Fibroblast of the aortic adventitia (primary cell): ENCODE measurements at regions not wholly inside any gene's neighbourhood (a gene's known extent, or its start where the extent isn't known, plus 50 kb on each side); places are given as distances from the start of the nearest gene placed in this dataset.

Experiments
- DNase-seq: peaks from one replicate; pipeline ENCODE4 v3.0.0-alpha.2; 2010; ENCODE audit warnings: low read depth
- H3K4me3 ChIP-seq: 2 replicates; pipeline ENCODE4 v1.5.1; 2011; ENCODE audit warnings: low read depth, mild to moderate bottlenecking, control low read depth, low read length, moderate library complexity
- TF ChIP-seq, protein P1 (sequence below): IDR thresholded peaks from 2 replicates; pipeline ENCODE4 v1.5.1; 2011; ENCODE audit warnings: mild to moderate bottlenecking, low read length, control low read depth, inconsistent platforms; ENCODE audit not compliant: insufficient read depth

DNA sequence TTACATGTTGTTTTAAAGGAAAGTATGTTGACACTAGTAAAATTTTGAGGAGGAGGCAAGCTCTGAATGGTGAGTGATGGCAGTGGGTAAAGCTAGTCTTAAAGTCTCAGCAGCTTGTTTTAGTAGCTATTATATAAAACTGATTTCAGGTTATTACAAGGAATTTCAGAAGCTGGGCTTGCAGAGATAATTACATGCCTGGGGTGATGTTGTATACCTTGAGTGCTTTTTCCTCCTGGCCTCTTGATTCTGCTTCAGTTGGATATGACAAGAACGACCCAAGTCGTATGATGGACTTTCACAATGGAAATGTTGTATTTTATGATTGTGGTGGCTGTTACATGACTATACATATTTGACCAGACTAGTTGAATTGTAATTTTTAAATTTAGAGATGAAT, 175.5 kb upstream of the ADGRL3 start:
- H3K4me3 ChIP-seq: no peak overlapping the region
- TF ChIP-seq, protein P1, sequence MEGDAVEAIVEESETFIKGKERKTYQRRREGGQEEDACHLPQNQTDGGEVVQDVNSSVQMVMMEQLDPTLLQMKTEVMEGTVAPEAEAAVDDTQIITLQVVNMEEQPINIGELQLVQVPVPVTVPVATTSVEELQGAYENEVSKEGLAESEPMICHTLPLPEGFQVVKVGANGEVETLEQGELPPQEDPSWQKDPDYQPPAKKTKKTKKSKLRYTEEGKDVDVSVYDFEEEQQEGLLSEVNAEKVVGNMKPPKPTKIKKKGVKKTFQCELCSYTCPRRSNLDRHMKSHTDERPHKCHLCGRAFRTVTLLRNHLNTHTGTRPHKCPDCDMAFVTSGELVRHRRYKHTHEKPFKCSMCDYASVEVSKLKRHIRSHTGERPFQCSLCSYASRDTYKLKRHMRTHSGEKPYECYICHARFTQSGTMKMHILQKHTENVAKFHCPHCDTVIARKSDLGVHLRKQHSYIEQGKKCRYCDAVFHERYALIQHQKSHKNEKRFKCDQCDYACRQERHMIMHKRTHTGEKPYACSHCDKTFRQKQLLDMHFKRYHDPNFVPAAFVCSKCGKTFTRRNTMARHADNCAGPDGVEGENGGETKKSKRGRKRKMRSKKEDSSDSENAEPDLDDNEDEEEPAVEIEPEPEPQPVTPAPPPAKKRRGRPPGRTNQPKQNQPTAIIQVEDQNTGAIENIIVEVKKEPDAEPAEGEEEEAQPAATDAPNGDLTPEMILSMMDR: no peak
- DNase-seq: no peak

DNA sequence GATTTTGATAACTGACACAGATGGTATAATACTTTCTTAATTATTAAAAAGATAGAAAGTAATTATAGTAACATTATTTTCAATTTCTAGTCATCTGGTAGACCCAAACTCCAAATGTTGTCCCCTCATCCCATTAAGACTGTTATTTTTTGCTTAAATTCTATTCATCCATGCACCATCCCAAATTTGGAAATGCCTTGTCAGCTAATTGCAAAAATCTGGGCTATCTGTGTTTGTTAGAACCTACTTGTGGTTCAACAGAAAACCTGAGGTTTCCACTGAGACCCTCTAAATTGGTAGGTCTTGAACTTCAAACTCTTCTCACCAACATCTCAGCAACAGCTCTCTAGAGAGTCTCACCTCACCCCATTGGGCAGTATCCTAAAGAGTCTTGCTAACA, 172.2 kb upstream of the ADGRL3 start:
- TF ChIP-seq, protein P1: no peak
- no peak overlapping the region for H3K4me3 ChIP-seq
- no peak for DNase-seq

DNA sequence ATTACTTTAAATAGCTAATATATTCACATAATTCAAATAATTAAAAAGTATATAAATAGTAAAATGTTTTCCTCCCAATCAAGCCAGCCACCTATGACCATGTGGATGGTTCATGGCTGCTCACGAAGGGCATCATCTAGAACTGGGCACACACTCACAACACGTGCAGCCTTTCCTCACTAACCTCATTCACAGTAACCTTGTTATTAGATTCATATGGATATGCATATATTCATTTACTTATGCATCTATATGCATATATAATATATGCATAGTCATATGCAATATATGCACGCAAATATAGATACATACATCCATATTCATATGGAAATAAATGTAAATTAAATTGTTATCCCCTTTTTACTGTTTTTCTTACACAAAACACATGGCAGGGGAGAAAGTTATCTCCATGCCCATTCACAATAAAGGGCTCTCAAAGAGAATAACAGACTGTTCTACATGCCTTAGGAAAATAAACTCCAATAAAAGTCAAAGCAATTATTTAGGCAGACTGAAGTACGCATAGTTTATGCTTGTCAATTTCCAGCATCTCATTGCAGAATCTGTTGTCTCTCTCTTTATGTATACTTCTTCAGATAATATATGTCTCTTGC, 163.9 kb upstream of the ADGRL3 start:
- TF ChIP-seq, protein P1: no peak
- no peak for DNase-seq

DNA sequence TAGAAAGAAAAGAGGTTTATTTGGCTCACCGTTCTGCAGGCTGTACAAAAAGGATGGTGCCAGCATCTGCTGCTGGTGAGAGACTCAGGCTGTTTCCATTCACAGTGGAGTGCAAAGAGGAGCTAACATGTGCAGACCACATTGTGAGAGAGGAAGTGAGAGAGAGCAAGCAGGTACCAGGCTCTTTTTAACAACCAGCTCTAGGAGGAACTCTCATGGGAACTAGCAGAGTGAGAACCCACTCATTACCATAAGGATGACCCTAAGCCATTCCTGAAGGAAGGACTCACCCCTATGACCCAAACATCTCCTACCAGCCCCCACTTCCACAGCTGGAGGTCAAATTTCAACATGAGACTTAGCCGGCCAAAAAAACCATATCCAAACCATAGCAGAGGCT, 158.6 kb upstream of the ADGRL3 start:
- TF ChIP-seq, protein P1: no peak
- no peak for DNase-seq

More for the DNA sequence above, 163.9 kb upstream of the ADGRL3 start:
- H3K4me3 ChIP-seq: no peak overlapping the region

DNA sequence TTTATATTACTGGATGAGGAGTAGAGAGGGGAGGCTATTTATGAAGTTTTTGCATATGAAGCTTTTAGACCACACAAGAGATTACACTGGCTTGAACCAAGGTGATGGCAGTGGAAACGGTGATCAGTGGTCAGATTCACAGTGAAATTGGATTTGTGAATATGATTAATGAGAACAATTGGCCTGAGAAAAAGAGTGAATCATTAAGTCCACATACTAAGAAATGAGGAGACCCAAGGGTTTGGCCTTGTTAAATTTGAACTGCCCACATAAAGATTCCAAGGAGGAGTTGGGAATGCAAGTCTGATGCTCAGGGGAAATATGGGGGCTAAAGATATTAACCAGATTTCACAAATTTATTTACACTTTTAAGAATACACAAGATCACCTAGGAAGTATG, 155.3 kb upstream of the ADGRL3 start:
- no peak overlapping the region for H3K4me3 ChIP-seq
- TF ChIP-seq, protein P1: no peak
- DNase-seq: no peak

More for the DNA sequence above, 158.6 kb upstream of the ADGRL3 start:
- H3K4me3 ChIP-seq: no peak overlapping the region

- no peak for DNase-seq
- TF ChIP-seq, protein P1: no peak
- H3K4me3 ChIP-seq: no peak overlapping the region
Measured at GRCh38 chr4:61049018-61049417, 151.1 kb upstream of the ADGRL3 start.

GRCh38 chr4:61067381-61067780, 132.7 kb upstream of the ADGRL3 start:
- H3K4me3 ChIP-seq: no peak overlapping the region
- TF ChIP-seq, protein P1: no peak

More at GRCh38 chr4:61067381-61067780, 132.7 kb upstream of the ADGRL3 start:
- DNase-seq: no peak
